CD4-positive, alpha-beta T cell treated with Interleukin-4 for 1 hour (primary cell): ENCODE measurements at regions not wholly inside any gene's neighbourhood (a gene's known extent, or its start where the extent isn't known, plus 50 kb on each side); places are given as distances from the start of the nearest gene placed in this dataset.

Source experiments
- DNase-seq, 2 donors: peaks; one replicate each; pipeline ENCODE4 v3.0.0-alpha.2; 2020 to 2022

- no peak for DNase-seq
These were observed 286.6 kb downstream of the BRD1 start for GRCh38 chr22:49540913-49541692.

- DNase-seq, result no peak
These were observed 287.4 kb downstream of the BRD1 start for GRCh38 chr22:49540084-49540912.

GRCh38 chr22:49538006-49538405 is 289.7 kb downstream of the BRD1 start:
- no peak for DNase-seq

GRCh38 chr22:49536571-49537131 is 291.0 kb downstream of the BRD1 start:
- DNase-seq, result no peak

DNA sequence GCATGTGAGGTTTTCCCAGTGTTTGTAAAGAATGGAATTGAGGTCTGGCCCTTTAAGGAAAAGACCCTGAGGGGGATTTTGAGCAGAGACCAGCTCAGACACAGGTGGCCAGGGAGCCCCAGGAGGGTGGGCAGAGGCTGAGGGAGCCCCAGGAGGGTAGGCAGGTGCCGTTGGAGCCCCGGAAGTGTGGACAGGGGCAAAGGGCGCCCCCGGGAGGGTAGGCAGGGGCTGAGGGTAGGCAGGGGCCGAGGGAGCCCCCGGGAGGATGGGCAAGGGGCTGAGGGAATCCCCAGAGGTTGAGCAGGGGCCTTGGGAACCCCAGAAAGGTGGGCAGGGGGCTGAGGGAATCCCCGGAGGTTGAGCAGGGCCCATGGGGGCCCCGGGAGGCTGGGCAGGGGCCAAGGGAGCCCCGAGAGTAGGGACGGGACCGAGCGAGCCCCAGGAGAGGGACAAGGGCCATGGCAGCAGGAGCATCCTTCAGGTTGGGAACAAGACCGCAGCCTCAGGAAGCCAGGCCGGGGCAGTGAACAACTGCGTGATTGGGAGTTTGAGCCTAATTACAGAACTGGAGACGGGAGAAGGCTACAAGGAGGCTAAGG is 292.0 kb downstream of the BRD1 start:
- DNase-seq, result no peak

- DNase-seq, result no peak
These were observed 292.5 kb downstream of the BRD1 start for GRCh38 chr22:49535126-49535525.

- DNase-seq, result no peak
These were observed 293.3 kb downstream of the BRD1 start for GRCh38 chr22:49534386-49534785.

GRCh38 chr22:49533886-49534285 is 293.8 kb downstream of the BRD1 start:
- no peak for DNase-seq

DNA sequence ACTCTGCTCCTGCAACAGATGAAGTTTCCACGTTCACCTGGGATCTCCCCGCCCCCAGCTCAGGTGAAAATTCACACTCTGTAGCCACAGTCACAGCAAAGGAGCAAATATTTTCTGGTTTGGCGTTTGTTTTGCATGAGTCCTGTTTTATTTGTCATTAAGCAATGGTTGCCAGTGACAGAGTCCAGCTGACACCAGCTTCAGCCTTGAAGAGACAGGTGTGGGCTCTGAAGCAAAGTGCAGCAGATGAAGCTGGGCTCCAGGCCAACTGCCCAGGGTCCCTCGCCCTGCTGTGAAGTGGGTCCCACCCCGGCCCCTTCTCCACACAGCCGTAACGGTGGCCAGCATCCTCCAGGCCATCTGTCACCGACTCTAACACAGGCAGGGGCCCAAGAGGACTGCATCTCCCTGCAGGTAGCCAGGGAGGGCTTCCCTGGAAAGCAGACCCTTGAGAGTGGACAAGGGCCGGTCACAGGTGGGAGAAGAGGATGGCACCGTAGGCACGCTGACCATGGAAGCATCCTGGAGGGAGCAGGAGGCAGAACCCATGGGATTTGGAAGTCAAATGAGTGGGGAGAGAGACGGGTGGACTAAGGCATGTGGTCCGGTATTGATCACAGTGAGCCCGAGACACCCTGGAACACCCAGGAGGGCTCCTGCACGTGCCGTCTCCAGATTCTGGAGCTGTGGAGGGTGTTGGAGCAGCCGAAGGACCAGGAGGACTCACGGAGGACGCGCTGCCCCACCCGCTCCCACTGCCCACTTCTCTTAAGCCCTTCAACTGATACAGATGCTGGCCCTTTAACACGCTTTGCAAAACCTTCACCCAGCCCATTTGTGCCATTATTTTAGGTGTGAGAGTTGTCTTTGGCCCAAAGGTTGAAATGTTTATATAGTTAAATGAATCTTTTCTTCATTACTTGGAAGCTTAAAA is 294.5 kb downstream of the BRD1 start:
- DNase-seq, result no peak

- no peak for DNase-seq
These were observed 296.3 kb downstream of the BRD1 start for GRCh38 chr22:49531368-49531791.

DNA sequence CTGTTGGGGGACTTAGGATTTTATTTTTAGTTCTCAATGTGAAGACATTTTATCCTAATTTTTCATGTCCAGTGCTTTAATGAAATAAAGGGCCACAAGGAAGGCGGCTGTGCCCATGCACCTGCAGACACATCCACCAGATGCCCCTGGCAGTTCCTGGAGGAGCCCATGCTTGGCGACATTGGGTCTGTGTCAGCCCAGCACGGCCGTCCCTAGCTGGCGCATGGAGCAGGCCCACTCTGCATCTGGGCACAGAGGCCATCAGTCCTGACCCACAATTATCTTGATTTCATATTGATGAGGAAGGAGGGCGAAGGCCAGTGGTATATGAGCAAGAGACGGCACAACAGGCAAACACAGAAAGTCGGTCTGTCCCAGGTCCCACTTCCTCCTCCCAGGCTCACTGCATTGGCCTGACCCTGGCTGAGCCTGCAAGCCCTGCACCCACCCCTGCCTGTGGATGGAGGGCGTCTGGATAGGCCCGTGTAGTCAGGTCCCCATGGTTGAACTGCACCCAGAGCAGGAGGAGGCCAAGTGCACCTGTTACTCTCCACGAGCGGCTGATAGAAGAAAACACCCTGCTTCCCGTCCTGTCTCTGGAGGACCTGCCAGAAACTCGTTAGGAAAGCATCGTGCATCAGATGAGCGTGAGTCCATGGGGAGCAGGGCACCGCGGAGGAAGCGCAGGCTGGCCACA is 296.9 kb downstream of the BRD1 start:
- no peak for DNase-seq

DNA sequence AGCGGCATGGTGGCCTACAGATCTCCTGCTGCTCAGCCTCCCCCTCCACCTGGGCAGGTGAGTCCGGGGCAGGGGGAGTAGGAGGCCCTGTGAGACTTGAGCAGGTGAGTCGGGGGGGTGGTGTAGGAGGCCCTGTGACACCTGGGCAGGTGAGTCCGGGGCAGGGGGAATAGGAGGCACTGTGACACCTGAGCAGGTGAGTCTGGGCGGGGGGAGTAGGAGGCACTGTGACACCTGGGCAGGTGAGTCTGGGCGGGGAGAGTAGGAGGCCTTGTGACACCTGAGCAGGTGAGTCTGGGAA is 299.3 kb downstream of the BRD1 start:
- no peak for DNase-seq

GRCh38 chr22:49527611-49528419 is 299.9 kb downstream of the BRD1 start:
- DNase-seq, result no peak

DNA sequence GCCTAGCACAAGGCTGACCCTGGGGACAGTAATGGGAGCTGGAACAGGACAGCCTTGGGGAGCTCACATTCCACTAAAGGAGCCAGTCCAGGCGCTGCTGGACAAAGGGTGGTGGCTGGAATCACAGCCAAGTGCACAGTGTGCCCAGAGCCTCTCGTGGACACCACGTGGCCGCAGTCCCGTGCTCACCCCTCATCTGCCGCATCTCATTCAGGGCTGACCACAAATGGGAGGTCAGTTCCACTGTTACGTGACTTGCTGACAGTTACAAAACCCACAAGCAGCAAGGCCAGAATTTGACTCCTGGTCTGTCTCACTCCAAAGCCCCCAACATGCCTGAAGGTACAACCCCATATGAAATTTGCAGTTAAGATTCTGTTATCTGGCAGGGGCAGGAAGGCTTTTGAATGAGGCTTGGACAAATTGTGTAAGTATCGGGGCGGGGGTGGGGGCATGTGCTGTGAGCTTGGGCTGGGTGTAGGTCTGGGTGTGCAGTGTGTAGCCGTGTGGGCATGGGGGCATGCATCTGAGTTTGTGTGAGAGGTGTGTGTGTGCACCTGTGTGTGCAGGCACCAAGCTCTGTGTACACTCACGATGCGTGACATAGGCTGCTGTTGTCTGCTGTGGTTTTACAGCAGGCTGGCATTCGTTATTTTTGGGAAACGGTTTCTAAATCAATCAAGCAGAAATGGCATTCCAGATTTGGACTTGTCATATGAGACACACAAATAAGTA is 301.7 kb downstream of the BRD1 start:
- no peak for DNase-seq

GRCh38 chr22:49525360-49525759 is 302.3 kb downstream of the BRD1 start:
- DNase-seq, result no peak

DNA sequence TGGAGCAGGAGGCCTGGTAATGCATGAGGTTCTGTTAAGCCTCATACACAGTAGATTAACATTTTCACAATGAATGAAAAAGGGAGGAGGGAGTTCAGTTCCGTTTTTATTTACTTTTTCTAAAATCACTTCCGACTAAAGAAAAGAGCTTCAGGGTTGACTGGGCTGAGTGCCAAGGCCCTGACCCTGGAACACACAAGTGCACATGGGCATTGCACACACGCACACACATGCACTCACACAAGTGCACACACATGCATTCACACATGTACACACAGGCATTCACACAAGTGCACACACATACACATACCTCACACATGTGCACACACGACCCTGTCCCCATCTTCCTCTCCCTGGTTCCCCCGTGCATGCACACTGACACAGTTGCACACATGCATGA is 303.3 kb downstream of the BRD1 start:
- DNase-seq, result no peak

GRCh38 chr22:49523374-49524008 is 304.2 kb downstream of the BRD1 start:
- DNase-seq, result no peak

- DNase-seq, result no peak
These were observed 304.9 kb downstream of the BRD1 start for GRCh38 chr22:49522582-49523373.

- no peak for DNase-seq
These were observed 305.9 kb downstream of the BRD1 start for GRCh38 chr22:49521787-49522224.
